ENCODE measurements at regions not wholly inside any gene's neighbourhood (a gene's known extent, or its start where the extent isn't known, plus 50 kb on each side); places are given as distances from the start of the nearest gene placed in this dataset.

DNA sequence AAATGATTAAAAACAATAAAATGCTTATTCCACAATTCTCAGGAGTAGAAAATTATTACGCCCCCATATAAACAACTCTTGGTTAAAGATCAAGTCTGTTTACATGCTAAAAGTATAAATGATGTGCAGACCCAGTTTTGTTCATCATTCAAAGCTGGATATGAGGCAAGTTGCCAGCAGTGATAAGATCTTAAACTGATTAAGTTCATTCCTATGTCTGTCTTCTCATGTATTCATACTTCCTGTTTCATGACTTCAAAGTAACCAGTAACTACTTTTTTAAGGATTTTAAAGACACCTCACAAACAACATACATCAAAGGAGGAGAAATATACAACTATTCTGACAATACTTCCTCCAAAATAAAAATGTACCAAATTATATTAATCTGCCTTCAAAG lies 55.0 kb upstream of the ARHGAP32 start:
- no peak for DNase-seq (ENCODE audit: low spot score in 2 of 2)
- intact Hi-C loops (cut with DNase I) = no loop called here
- TF ChIP-seq, protein P1, sequence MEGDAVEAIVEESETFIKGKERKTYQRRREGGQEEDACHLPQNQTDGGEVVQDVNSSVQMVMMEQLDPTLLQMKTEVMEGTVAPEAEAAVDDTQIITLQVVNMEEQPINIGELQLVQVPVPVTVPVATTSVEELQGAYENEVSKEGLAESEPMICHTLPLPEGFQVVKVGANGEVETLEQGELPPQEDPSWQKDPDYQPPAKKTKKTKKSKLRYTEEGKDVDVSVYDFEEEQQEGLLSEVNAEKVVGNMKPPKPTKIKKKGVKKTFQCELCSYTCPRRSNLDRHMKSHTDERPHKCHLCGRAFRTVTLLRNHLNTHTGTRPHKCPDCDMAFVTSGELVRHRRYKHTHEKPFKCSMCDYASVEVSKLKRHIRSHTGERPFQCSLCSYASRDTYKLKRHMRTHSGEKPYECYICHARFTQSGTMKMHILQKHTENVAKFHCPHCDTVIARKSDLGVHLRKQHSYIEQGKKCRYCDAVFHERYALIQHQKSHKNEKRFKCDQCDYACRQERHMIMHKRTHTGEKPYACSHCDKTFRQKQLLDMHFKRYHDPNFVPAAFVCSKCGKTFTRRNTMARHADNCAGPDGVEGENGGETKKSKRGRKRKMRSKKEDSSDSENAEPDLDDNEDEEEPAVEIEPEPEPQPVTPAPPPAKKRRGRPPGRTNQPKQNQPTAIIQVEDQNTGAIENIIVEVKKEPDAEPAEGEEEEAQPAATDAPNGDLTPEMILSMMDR (IDR thresholded peaks at IDR 0.05) = no peak

DNA sequence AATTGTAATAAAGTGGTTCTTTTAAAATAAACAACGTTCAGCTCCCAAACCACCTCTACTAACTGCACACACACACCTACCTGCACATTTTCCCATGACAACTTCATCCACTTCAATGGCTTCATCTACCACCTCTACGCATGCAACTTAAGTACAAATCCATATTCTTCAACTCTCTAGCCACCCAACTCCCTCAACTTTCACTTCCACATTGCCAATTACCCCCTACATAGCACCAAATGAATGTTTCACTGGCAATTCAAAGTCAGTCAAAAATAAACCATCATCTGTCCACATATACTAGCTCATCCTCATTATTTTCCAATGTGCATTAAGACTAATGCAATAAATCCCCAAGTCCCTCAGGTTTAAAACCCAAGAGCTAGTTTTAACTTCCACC lies 50.7 kb upstream of the ARHGAP32 start:
- H3K27ac ChIP-seq = no peak overlapping the region
- H3K4me1 ChIP-seq = no peaks in the 10 kb centered on the region
- no peaks in the 10 kb centered on the region for H3K9me3 ChIP-seq
- no peak overlapping the region for H3K4me3 ChIP-seq
- no peaks in the 10 kb centered on the region for H3K36me3 ChIP-seq
- intact Hi-C loops (cut with DNase I) = no loop called here
- H3K27me3 ChIP-seq = no peaks in the 10 kb centered on the region
- DNase-seq (ENCODE audit: low spot score in 2 of 2) = no peak
- TF ChIP-seq, protein P1 (IDR thresholded peaks at IDR 0.05) = no peak

More for the DNA sequence above, 55.0 kb upstream of the ARHGAP32 start:
- H3K27me3 ChIP-seq = no peaks in the 10 kb centered on the region
- H3K36me3 ChIP-seq = no peaks in the 10 kb centered on the region
- no peaks in the 10 kb centered on the region for H3K9me3 ChIP-seq
- no peaks in the 10 kb centered on the region for H3K4me1 ChIP-seq
- no peak overlapping the region for H3K27ac ChIP-seq
- no peak overlapping the region for H3K4me3 ChIP-seq
